Spleen (tissue), 7 donors: ENCODE measurements at regions not wholly inside any gene's neighbourhood (a gene's known extent, or its start where the extent isn't known, plus 50 kb on each side); places are given as distances from the start of the nearest gene placed in this dataset.

Source experiments
- CTCF ChIP-seq, 11 experiments: fragments of 200-600 bp in 7 of 11; fragments of 450-650 bp in 4 of 11; sonication (generic) in 4 of 11; IDR thresholded peaks in 8 of 11; conservative IDR thresholded peaks in 3 of 11; 1 replicate in 7 of 11; 2 replicates in 4 of 11; pipeline versions ENCODE4 v1.4.0 to v1.8.0; 2016 to 2021; ENCODE audit warnings: antibody characterized with exemption in 11 of 11, inconsistent platforms in 4 of 11, mild to moderate bottlenecking in 1 of 11
- POLR2A ChIP-seq, 3 donors: fragments of 450-650 bp; IDR thresholded peaks; one replicate each; pipeline ENCODE4 v1.5.1; 2017; ENCODE audit warnings: antibody characterized with exemption in 3 of 3, mild to moderate bottlenecking in 1 of 3
- POLR2AphosphoS5 ChIP-seq, 3 donors: sonication (generic); formaldehyde crosslinking; IDR thresholded peaks; one replicate each; pipeline ENCODE4 v1.5.1; 2017; ENCODE audit warnings: antibody characterized with exemption in 3 of 3
- donor health status: DM: no; HTN: no; CAD: no; lungs with moderate emphysema.
- donor health status: DM: no; HTN: no; CAD: no.
- donor health status: DM: no; HTN: no; CAD: no.

DNA sequence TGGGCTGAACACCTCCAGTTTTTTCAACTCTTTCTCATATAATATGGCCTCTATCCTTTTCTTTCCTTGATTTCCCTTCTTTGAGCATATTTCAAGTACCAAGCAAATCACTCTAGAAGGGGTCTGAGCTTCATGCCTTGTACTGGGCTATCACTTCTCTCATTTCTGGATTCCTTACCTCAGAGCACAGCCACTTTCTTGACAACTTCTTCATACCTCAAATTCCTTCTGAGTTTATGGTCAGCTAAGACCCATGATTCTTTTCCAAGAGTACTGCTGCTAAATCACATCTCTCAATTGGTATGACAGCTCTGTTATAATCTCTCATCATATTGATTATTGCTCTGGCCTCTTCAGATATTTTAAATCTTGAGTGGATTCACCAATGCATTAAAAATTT lies 224.8 kb upstream of the ZBED5 start:
- TF ChIP-seq CTCF (IDR thresholded peaks at IDR 0.05 in 8 of 11, conservative IDR thresholded peaks at IDR 0.05 in 3 of 11) (no peak), POLR2A (IDR thresholded peaks at IDR 0.05) (no peak), POLR2AphosphoS5 (IDR thresholded peaks at IDR 0.05) (no peak)
